ENCODE measurements at regions not wholly inside any gene's neighbourhood (a gene's known extent, or its start where the extent isn't known, plus 50 kb on each side); places are given as distances from the start of the nearest gene placed in this dataset.
"Not testable (repeated sequence)": the region's sequence is repeated elsewhere in the genome, so short reads cannot be mapped to it uniquely, and the experiment has no call there.

GRCh38 chr2:239865856-239866255 lies 159.3 kb downstream of the NDUFA10 start:
- TF ChIP-seq, protein P1, sequence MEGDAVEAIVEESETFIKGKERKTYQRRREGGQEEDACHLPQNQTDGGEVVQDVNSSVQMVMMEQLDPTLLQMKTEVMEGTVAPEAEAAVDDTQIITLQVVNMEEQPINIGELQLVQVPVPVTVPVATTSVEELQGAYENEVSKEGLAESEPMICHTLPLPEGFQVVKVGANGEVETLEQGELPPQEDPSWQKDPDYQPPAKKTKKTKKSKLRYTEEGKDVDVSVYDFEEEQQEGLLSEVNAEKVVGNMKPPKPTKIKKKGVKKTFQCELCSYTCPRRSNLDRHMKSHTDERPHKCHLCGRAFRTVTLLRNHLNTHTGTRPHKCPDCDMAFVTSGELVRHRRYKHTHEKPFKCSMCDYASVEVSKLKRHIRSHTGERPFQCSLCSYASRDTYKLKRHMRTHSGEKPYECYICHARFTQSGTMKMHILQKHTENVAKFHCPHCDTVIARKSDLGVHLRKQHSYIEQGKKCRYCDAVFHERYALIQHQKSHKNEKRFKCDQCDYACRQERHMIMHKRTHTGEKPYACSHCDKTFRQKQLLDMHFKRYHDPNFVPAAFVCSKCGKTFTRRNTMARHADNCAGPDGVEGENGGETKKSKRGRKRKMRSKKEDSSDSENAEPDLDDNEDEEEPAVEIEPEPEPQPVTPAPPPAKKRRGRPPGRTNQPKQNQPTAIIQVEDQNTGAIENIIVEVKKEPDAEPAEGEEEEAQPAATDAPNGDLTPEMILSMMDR (IDR thresholded peaks at IDR 0.05) = not testable (repeated sequence)
- not testable (repeated sequence) for TF ChIP-seq POLR2A (IDR thresholded peaks at IDR 0.05)

Data from tibial nerve (tissue), 3 donors.